Stimulated activated naive CD8-positive, alpha-beta T cell treated with anti-CD3 and anti-CD28 coated beads, Interleukin-15, Interleukin-2, amounts not matched to agents 100 U/mL and 50 U/mL, for 24 hours (primary cell): ENCODE measurements at regions not wholly inside any gene's neighbourhood (a gene's known extent, or its start where the extent isn't known, plus 50 kb on each side); places are given as distances from the start of the nearest gene placed in this dataset.
"Not testable (repeated sequence)": the region's sequence is repeated elsewhere in the genome, so short reads cannot be mapped to it uniquely, and the experiment has no call there.

Source experiments
- ATAC-seq: fragments of 150-1000 bp; cut with Tn5 transposase; one replicate; pipeline ENCODE4 v1.10.0; 2021
- DNase-seq: peaks from one replicate; pipeline ENCODE4 v3.0.0; 2021

- ATAC-seq, result no peak
- DNase-seq, result no peak
Measured at GRCh38 chr4:151459375-151459774, 50.4 kb downstream of the FHIP1A start.

DNA sequence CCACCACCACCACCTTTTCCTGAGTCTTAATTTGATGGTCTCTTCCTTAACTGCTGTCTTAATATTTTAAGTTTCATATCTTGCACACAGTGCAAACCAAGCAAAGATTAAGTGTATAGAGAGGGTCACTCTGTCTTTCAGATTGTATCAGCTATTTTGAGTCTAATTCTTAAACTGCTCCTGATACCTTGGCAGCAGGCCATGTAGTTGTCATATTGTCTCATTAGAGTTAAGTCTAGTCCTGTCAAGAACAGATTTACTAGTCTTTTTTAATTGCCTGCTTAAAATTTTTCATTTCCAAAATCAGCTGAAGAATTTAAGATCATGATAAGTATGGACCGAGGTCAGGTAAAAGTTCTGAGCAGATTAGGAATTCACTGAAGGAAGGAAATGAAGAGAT, 51.5 kb downstream of the FHIP1A start:
- DNase-seq (no peak), ATAC-seq (no peak)

DNA sequence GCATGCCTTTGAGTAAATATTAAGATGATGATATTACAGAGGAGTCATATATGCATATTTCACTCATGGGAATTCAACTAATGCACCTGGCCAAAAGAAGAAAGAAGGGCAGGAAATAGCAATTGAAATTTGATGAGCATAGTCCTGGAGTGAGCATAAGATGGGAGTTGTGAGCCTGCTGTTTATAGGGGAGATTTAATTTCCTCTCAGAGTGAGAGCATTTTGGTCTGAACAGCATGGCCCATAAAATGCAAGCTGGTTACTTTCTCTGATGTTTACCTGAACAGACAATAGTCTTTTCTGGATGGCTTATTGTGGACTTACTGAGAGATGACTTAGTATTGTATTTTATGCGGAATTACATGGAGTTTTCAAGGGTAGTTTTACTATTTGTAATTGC, 53.6 kb downstream of the FHIP1A start:
- ATAC-seq (no peak), DNase-seq (no peak)

GRCh38 chr4:151468715-151469696, 60.0 kb downstream of the FHIP1A start:
- DNase-seq (no peak), ATAC-seq (no peak)

- ATAC-seq (no peak), DNase-seq (no peak)
Measured at GRCh38 chr4:151469970-151470369, 61.0 kb downstream of the FHIP1A start.

GRCh38 chr4:151471728-151472127, 62.8 kb downstream of the FHIP1A start:
- DNase-seq, result no peak
- no peak for ATAC-seq

DNA sequence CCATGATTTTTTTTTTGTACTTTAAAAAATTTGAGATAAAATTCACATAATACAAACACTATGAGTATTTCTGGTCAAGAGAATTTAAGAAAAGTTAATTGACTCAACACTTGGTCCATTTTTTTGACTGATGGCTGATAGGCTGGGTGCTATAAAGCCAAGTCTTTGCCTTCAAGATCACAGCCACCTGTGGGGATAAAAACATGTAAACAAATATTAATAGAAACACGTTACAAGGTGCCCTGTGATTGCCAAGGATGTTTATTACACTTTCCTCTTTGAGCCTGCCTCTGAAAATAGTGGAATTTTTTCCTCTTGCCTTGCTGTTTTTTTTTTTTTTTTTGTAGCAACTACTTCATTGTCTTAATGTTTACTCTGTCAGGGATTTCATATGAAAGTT, 63.3 kb downstream of the FHIP1A start:
- ATAC-seq (no peak), DNase-seq (no peak)

GRCh38 chr4:151472711-151473110, 63.7 kb downstream of the FHIP1A start:
- ATAC-seq, result no peak

DNA sequence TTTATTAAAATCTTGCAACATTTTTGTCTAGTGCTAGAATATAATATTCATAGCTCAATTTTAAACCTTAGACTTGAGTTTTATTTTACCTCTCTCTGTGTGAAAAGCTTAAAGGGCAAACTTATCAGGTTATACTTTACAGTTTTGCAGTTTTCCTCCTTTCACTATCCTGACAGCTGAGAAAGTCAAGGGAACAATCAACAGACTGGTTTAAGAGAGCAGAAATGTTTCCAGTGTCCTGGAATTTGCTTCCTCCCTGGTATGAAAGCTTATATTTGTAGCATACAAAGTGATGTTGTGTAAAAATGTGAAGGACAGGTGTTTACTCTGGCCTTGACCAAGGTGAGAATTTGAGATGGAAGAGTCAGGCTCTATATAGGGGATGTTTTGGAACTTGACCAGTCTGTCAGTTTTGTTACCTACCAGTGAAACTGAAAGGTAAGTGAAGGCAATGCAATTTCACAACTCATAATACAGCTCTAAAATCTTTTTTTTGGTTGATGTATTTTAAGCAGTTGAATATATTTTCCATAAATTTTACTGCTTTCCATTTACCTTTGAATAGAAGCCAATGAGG, 64.6 kb downstream of the FHIP1A start:
- no peak for ATAC-seq
- DNase-seq, result no peak

More at GRCh38 chr4:151472711-151473110, 63.7 kb downstream of the FHIP1A start:
- no peak for DNase-seq

- ATAC-seq (no peak), DNase-seq (no peak)
Measured at GRCh38 chr4:151475035-151475714, 66.2 kb downstream of the FHIP1A start.

GRCh38 chr4:151481813-151482212, 72.8 kb downstream of the FHIP1A start:
- no peak for ATAC-seq
- no peak for DNase-seq

- DNase-seq, result no peak
- ATAC-seq, result no peak
Measured at GRCh38 chr4:151484396-151485102, 75.6 kb downstream of the FHIP1A start.

- no peak for DNase-seq
- no peak for ATAC-seq
Measured at GRCh38 chr4:151485541-151486131, 76.7 kb downstream of the FHIP1A start.

GRCh38 chr4:151486168-151486567, 77.2 kb downstream of the FHIP1A start:
- DNase-seq (no peak), ATAC-seq (no peak)

GRCh38 chr4:151488968-151489367, 80.0 kb downstream of the FHIP1A start:
- DNase-seq, result no peak
- ATAC-seq, result no peak

GRCh38 chr4:151489462-151490203, 80.7 kb downstream of the FHIP1A start:
- no peak for ATAC-seq

GRCh38 chr4:151495612-151496011, 86.6 kb downstream of the FHIP1A start:
- not testable (repeated sequence) for ATAC-seq, DNase-seq

More at GRCh38 chr4:151489462-151490203, 80.7 kb downstream of the FHIP1A start:
- DNase-seq, result no peak

DNA sequence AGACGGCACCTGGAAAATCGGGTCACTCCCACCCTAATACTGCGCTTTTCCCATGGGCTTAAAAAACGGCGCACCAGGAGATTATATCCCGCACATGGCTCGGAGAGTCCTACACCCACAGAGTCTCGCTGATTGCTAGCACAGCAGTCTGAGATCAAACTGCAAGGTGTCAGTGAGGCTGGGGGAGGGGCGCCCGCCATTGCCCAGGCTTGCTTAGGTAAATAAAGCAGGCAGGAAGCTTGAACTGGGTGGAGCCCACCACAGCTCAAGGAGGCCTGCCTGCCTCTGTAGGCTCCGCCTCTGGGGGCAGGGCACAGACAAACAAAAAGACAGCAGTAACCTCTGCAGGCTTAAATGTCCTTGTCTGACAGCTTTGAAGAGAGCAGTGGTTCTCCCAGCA, 102.6 kb downstream of the FHIP1A start:
- not testable (repeated sequence) for ATAC-seq, DNase-seq

GRCh38 chr4:151517896-151518295, 108.9 kb downstream of the FHIP1A start:
- no peak for DNase-seq
- no peak for ATAC-seq

- no peak for ATAC-seq
- DNase-seq, result no peak
Measured at GRCh38 chr4:151518359-151518758, 109.4 kb downstream of the FHIP1A start.
